ENCODE measurements at regions not wholly inside any gene's neighbourhood (a gene's known extent, or its start where the extent isn't known, plus 50 kb on each side); places are given as distances from the start of the nearest gene placed in this dataset.

DNA sequence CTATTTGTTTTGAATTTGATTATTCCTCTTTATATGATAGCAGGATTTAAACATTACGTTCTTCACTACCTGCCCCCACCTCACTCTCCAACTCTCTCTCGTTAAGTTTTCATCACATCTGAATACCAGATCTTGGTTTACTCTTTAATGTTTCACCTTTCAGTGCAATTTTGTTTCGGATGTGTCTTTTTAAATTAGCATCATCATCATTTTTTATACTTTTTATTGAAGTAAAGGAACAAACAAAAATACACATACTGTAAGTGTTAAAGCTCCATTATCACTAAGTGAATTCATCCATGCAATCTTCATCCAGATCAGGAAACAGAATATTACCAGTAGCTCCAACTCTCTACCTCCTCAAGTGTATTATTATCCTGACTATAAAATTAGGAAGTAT is 310.6 kb downstream of the C3orf38 start:
- intact Hi-C loops (cut with DNase I; ENCODE audit: low total_unique reads): no loop called here
- no peaks in the 10 kb centered on the region for H3K4me1 ChIP-seq
- H3K36me3 ChIP-seq: no peaks in the 10 kb centered on the region
- TF ChIP-seq, protein P1, sequence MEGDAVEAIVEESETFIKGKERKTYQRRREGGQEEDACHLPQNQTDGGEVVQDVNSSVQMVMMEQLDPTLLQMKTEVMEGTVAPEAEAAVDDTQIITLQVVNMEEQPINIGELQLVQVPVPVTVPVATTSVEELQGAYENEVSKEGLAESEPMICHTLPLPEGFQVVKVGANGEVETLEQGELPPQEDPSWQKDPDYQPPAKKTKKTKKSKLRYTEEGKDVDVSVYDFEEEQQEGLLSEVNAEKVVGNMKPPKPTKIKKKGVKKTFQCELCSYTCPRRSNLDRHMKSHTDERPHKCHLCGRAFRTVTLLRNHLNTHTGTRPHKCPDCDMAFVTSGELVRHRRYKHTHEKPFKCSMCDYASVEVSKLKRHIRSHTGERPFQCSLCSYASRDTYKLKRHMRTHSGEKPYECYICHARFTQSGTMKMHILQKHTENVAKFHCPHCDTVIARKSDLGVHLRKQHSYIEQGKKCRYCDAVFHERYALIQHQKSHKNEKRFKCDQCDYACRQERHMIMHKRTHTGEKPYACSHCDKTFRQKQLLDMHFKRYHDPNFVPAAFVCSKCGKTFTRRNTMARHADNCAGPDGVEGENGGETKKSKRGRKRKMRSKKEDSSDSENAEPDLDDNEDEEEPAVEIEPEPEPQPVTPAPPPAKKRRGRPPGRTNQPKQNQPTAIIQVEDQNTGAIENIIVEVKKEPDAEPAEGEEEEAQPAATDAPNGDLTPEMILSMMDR (IDR thresholded peaks at IDR 0.05): no peak
- TF ChIP-seq POLR2A (IDR thresholded peaks at IDR 0.05) (no peak), POLR2AphosphoS5 (IDR thresholded peaks at IDR 0.05) (no peak)
- no peak overlapping the region for H3K4me3 ChIP-seq
- no peak overlapping the region for H3K27ac ChIP-seq
- no peaks in the 10 kb centered on the region for H3K27me3 ChIP-seq
- no peak for DNase-seq (ENCODE audit: low spot score in 2 of 2)
- no peaks in the 10 kb centered on the region for H3K9me3 ChIP-seq

DNA sequence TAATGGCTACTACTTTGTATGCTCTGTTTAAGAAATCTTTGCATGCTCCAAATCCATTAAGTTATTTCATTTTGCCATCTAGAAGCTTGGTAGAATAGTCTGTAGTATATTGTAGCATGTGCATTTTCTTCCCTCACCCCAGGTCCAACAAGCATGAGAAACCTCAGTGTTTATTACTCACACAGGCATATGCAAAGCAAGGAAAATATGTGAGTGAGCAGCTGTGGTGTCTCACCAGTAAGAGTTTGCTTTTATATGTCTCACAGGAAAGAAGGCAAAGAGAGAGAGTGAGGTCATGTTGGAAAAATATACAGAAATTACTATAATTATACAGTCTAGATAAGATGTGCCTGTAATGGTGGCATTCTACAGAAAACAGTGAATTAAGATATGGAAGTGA is 312.5 kb downstream of the C3orf38 start:
- TF ChIP-seq, protein P1 (IDR thresholded peaks at IDR 0.05): no peak
- TF ChIP-seq POLR2A (IDR thresholded peaks at IDR 0.05) (no peak), POLR2AphosphoS5 (IDR thresholded peaks at IDR 0.05) (no peak)
- H3K4me1 ChIP-seq: no peaks in the 10 kb centered on the region
- intact Hi-C loops (cut with DNase I; ENCODE audit: low total_unique reads): no loop called here

DNA sequence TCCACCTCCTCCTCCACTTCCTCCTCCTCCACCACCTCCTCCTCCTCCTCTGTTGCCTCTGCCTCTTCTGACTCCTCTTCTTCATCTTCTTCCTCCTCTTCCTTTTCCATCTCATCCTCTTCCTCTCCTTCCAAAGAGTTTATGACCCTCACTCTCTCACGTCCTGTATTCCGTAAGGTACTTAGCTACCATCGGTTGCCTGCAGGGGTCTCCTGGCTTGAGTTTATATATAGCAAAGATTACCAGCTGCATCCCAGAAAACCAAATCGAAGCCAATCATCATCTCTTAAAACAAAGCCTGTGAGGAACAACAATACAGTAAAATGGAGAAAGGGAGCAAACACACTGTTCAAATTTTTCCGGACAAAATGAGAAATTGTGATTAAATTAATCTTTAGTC is 317.4 kb downstream of the C3orf38 start:
- H3K36me3 ChIP-seq: no peaks in the 10 kb centered on the region
- H3K4me3 ChIP-seq: no peak overlapping the region
- peaks cover 0 to 4% of the 10 kb centered on the region in 2 donors for H3K9me3 ChIP-seq
- no peaks in the 10 kb centered on the region for H3K4me1 ChIP-seq
- no peak for TF ChIP-seq POLR2A (IDR thresholded peaks at IDR 0.05)
- no peak for TF ChIP-seq POLR2AphosphoS5 (IDR thresholded peaks at IDR 0.05)
- TF ChIP-seq, protein P1 (IDR thresholded peaks at IDR 0.05): no peak
- no peak overlapping the region for H3K27ac ChIP-seq
- no peak for DNase-seq (ENCODE audit: low spot score in 2 of 2)
- H3K27me3 ChIP-seq: no peaks in the 10 kb centered on the region
- intact Hi-C loops (cut with DNase I; ENCODE audit: low total_unique reads): no loop called here

More for the DNA sequence above, 312.5 kb downstream of the C3orf38 start:
- H3K4me3 ChIP-seq: no peak overlapping the region
- no peaks in the 10 kb centered on the region for H3K36me3 ChIP-seq
- DNase-seq (ENCODE audit: low spot score in 2 of 2): no peak
- H3K27ac ChIP-seq: no peak overlapping the region
- no peaks in the 10 kb centered on the region for H3K9me3 ChIP-seq
- no peaks in the 10 kb centered on the region for H3K27me3 ChIP-seq

DNA sequence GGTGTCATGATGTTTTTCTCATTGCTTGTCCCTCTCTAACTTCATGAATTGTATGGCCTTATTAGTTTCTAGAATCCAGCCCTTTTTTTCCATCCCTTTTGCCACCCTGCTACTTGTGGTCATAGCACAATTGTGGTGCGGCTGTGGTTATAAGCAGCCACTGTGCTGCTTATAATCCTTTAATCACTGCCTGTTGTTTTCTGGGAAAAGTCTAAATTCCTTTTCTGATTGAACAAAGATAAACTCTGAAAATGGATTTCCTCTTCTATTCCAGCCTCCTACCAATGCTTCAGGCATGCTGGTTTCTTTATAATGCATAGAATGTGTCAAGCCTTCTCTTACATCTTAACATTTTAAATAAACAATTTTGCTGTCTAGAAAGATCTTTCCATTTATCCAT is 319.5 kb downstream of the C3orf38 start:
- Histone ChIP-seq H3K4me1 (no peaks in the 10 kb centered on the region), H3K36me3 (no peaks in the 10 kb centered on the region), H3K27ac (no peak overlapping the region), H3K9me3 (peaks cover 0 to 4% of the 10 kb centered on the region in 2 donors), H3K4me3 (no peak overlapping the region), H3K27me3 (no peaks in the 10 kb centered on the region)
- DNase-seq (ENCODE audit: low spot score in 2 of 2): no peak
- TF ChIP-seq, protein P1 (IDR thresholded peaks at IDR 0.05): no peak
- no peak for TF ChIP-seq POLR2A (IDR thresholded peaks at IDR 0.05)
- no peak for TF ChIP-seq POLR2AphosphoS5 (IDR thresholded peaks at IDR 0.05)
- intact Hi-C loops (cut with DNase I; ENCODE audit: low total_unique reads): no loop called here

DNA sequence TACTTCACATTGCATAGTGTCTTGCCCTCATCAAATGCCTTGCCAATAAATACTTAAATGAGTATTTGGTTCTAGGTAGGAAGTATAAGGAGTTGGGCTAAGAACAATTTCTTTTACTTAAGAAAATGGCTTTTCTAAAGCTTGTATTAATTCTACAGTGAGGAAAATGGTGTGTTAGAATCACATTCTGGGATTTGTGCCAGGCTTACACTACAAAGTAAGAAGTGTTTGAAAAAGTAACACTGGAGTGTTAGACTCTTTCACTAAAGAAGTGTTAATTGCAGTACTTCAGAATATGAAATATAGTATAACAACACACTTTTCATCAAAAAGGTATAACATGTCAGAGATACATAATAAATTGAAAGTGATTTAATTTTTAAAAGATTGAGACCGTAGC is 328.7 kb downstream of the C3orf38 start:
- H3K27ac ChIP-seq: no peak overlapping the region
- H3K36me3 ChIP-seq: no peaks in the 10 kb centered on the region
- no peaks in the 10 kb centered on the region for H3K27me3 ChIP-seq
- no peak for DNase-seq (ENCODE audit: low spot score in 2 of 2)
- H3K4me3 ChIP-seq: no peak overlapping the region
- intact Hi-C loops (cut with DNase I; ENCODE audit: low total_unique reads): no loop called here
- no peak for TF ChIP-seq POLR2AphosphoS5 (IDR thresholded peaks at IDR 0.05)
- TF ChIP-seq, protein P1 (IDR thresholded peaks at IDR 0.05): no peak
- TF ChIP-seq POLR2A (IDR thresholded peaks at IDR 0.05): no peak
- no peaks in the 10 kb centered on the region for H3K4me1 ChIP-seq
- H3K9me3 ChIP-seq: no peaks in the 10 kb centered on the region

Data from breast epithelium (tissue), 4 donors.